Right cardiac atrium (tissue), 5 donors: ENCODE measurements at regions not wholly inside any gene's neighbourhood (a gene's known extent, or its start where the extent isn't known, plus 50 kb on each side); places are given as distances from the start of the nearest gene placed in this dataset.

Experiments used
- ATAC-seq, 2 donors: fragments of 200-7000 bp; cut with Tn5 transposase; one replicate each; pipeline versions ENCODE4 v1.8.0 to v1.9.1; 2020; ENCODE audit warnings: moderate library complexity in 2 of 2, mild to moderate bottlenecking in 1 of 2
- DNase-seq, 3 donors: peaks; one replicate each; pipeline ENCODE4 v3.0.0-alpha.2; 2020
- H3K27ac ChIP-seq: one replicate; pipeline ENCODE4 v1.5.1; 2013; ENCODE audit warnings: mild to moderate bottlenecking, low read length, control low read depth, moderate library complexity
- H3K27me3 ChIP-seq: one replicate; pipeline ENCODE4 v1.6.1; 2013; ENCODE audit not compliant: control insufficient read depth, insufficient read depth
- H3K4me1 ChIP-seq: one replicate; pipeline ENCODE4 v1.6.1; 2013; ENCODE audit warnings: low read length; ENCODE audit not compliant: control insufficient read depth, insufficient read depth
- H3K4me3 ChIP-seq: one replicate; pipeline ENCODE4 v1.5.1; 2013; ENCODE audit warnings: low read length, control low read depth
- H3K9me3 ChIP-seq: one replicate; pipeline ENCODE4 v1.6.1; 2013; ENCODE audit warnings: low read length; ENCODE audit not compliant: control insufficient read depth
- WGBS: extraction: QIAGEN DNeasy Blood & Tissue Kit; methylation state at CpG from one replicate; pipeline ENCODE4 v1.1.7; 2013; 5-methylcytosine and 5-hydroxymethylcytosine counted together
- intact Hi-C, 4 donors: fragments of 100-400 bp; cut with DNase I; formaldehyde crosslinking; loops; one replicate each; pipeline versions ENCODE4 v1.11.0 to v1.14.0; 2022 to 2023
- donor health status: healthy with polysubstance abuse.
- donor health status: DM: no; HTN: yes; CAD: no.
- donor health status: DM: no; HTN: no; CAD: no.
- donor health status: DM: no; HTN: yes; CAD: no; lungs with severe emphysema.
- donor health status: DM: yes; HTN: yes; CAD: no.

- Histone ChIP-seq H3K9me3 (no peaks in the 10 kb centered on the region), H3K4me1 (no peaks in the 10 kb centered on the region), H3K27me3 (no peaks in the 10 kb centered on the region), H3K27ac (no peak overlapping the region), H3K4me3 (no peak overlapping the region)
- DNase-seq = no peak
- intact Hi-C loops = no loop called here
- WGBS = 83% methylated on average over 2 of the region's 2 CpGs
- ATAC-seq = no peak
These were observed 1099.3 kb upstream of the DIAPH2 start for GRCh38 chrX:95585321-95585720.

GRCh38 chrX:95612350-95612749 is 1072.3 kb upstream of the DIAPH2 start:
- no peak overlapping the region for H3K27ac ChIP-seq
- 74% methylated on average over 2 of the region's 2 CpGs for WGBS
- ATAC-seq = no peak

GRCh38 chrX:95622200-95622599 is 1062.4 kb upstream of the DIAPH2 start:
- WGBS = 57% methylated on average over 5 of the region's 5 CpGs
- no peak for ATAC-seq
- DNase-seq = no peak
- Histone ChIP-seq H3K9me3 (no peaks in the 10 kb centered on the region), H3K4me3 (no peak overlapping the region), H3K27ac (no peak overlapping the region), H3K27me3 (no peaks in the 10 kb centered on the region), H3K4me1 (no peaks in the 10 kb centered on the region)
- intact Hi-C loops = no loop called here

More at GRCh38 chrX:95612350-95612749, 1072.3 kb upstream of the DIAPH2 start:
- no peak for DNase-seq
- Histone ChIP-seq H3K27me3 (no peaks in the 10 kb centered on the region), H3K4me1 (no peaks in the 10 kb centered on the region), H3K4me3 (no peak overlapping the region), H3K9me3 (no peaks in the 10 kb centered on the region)
- intact Hi-C loops = no loop called here

GRCh38 chrX:95626748-95627147 is 1057.9 kb upstream of the DIAPH2 start:
- Histone ChIP-seq H3K27ac (no peak overlapping the region), H3K4me1 (no peaks in the 10 kb centered on the region), H3K27me3 (no peaks in the 10 kb centered on the region), H3K9me3 (no peaks in the 10 kb centered on the region), H3K4me3 (no peak overlapping the region)
- intact Hi-C loops = no loop called here
- DNase-seq = no peak
- ATAC-seq = no peak
- 59% methylated on average over 1 of the region's 1 CpG for WGBS

- no peak for ATAC-seq
- Histone ChIP-seq H3K4me3 (no peak overlapping the region), H3K27me3 (no peaks in the 10 kb centered on the region), H3K4me1 (no peaks in the 10 kb centered on the region), H3K9me3 (no peaks in the 10 kb centered on the region), H3K27ac (no peak overlapping the region)
- intact Hi-C loops = no loop called here
- 85% methylated on average over 1 of the region's 1 CpG for WGBS
- DNase-seq = no peak
These were observed 1055.8 kb upstream of the DIAPH2 start for GRCh38 chrX:95628796-95629195.

GRCh38 chrX:95629737-95630136 is 1054.9 kb upstream of the DIAPH2 start:
- Histone ChIP-seq H3K27ac (no peak overlapping the region), H3K4me1 (no peaks in the 10 kb centered on the region), H3K9me3 (no peaks in the 10 kb centered on the region), H3K4me3 (no peak overlapping the region), H3K27me3 (no peaks in the 10 kb centered on the region)
- intact Hi-C loops = no loop called here
- 68% methylated on average over 2 of the region's 2 CpGs for WGBS
- no peak for DNase-seq
- no peak for ATAC-seq

- WGBS = 36% methylated on average over 2 of the region's 2 CpGs
- DNase-seq = no peak
- H3K9me3 ChIP-seq = no peaks in the 10 kb centered on the region
- no peak overlapping the region for H3K27ac ChIP-seq
- no peak for ATAC-seq
- no peaks in the 10 kb centered on the region for H3K4me1 ChIP-seq
- no peak overlapping the region for H3K4me3 ChIP-seq
- intact Hi-C loops = no loop called here
- no peaks in the 10 kb centered on the region for H3K27me3 ChIP-seq
These were observed 1044.4 kb upstream of the DIAPH2 start for GRCh38 chrX:95640226-95640625.

- Histone ChIP-seq H3K4me3 (no peak overlapping the region), H3K27me3 (no peaks in the 10 kb centered on the region), H3K4me1 (no peaks in the 10 kb centered on the region), H3K27ac (no peak overlapping the region), H3K9me3 (no peaks in the 10 kb centered on the region)
- no peak for DNase-seq
- intact Hi-C loops = no loop called here
- ATAC-seq = no peak
These were observed 1038.9 kb upstream of the DIAPH2 start for GRCh38 chrX:95645738-95646137.

GRCh38 chrX:95662200-95662599 is 1022.4 kb upstream of the DIAPH2 start:
- no peak for DNase-seq
- Histone ChIP-seq H3K27me3 (no peaks in the 10 kb centered on the region), H3K4me1 (no peaks in the 10 kb centered on the region), H3K27ac (no peak overlapping the region), H3K4me3 (no peak overlapping the region), H3K9me3 (no peaks in the 10 kb centered on the region)
- intact Hi-C loops = no loop called here
- 48% methylated on average over 1 of the region's 1 CpG for WGBS
- no peak for ATAC-seq

- 64% methylated on average over 2 of the region's 2 CpGs for WGBS
- H3K27ac ChIP-seq = no peak overlapping the region
- no peak for DNase-seq
- H3K27me3 ChIP-seq = no peaks in the 10 kb centered on the region
- no peaks in the 10 kb centered on the region for H3K4me1 ChIP-seq
- intact Hi-C loops = no loop called here
- no peak for ATAC-seq
- no peaks in the 10 kb centered on the region for H3K9me3 ChIP-seq
- H3K4me3 ChIP-seq = no peak overlapping the region
These were observed 1018.6 kb upstream of the DIAPH2 start for GRCh38 chrX:95666056-95666455.

- Histone ChIP-seq H3K27ac (no peak overlapping the region), H3K27me3 (no peaks in the 10 kb centered on the region), H3K4me1 (no peaks in the 10 kb centered on the region), H3K9me3 (no peaks in the 10 kb centered on the region), H3K4me3 (no peak overlapping the region)
- DNase-seq (no peak), ATAC-seq (no peak)
- 83% methylated on average over 2 of the region's 2 CpGs for WGBS
- intact Hi-C loops = no loop called here
These were observed 1009.6 kb upstream of the DIAPH2 start for GRCh38 chrX:95675011-95675410.

- no peak for ATAC-seq
- DNase-seq = no peak
- intact Hi-C loops = no loop called here
- H3K27me3 ChIP-seq = no peaks in the 10 kb centered on the region
- 75% methylated on average over 3 of the region's 3 CpGs for WGBS
- H3K27ac ChIP-seq = no peak overlapping the region
- H3K4me1 ChIP-seq = no peaks in the 10 kb centered on the region
- H3K4me3 ChIP-seq = no peak overlapping the region
- H3K9me3 ChIP-seq = no peaks in the 10 kb centered on the region
These were observed 1008.8 kb upstream of the DIAPH2 start for GRCh38 chrX:95675794-95676193.
